IPS-NIHi7 (cell line): ENCODE measurements at regions not wholly inside any gene's neighbourhood (a gene's known extent, or its start where the extent isn't known, plus 50 kb on each side); places are given as distances from the start of the nearest gene placed in this dataset.
"Not testable (repeated sequence)": the region's sequence is repeated elsewhere in the genome, so short reads cannot be mapped to it uniquely, and the experiment has no call there.

Source experiments
- DNase-seq: peaks from one replicate; pipeline ENCODE4 v3.0.0; 2012; ENCODE audit warnings: mixed read lengths; ENCODE audit errors: extremely low spot score

- DNase-seq: no peak
These were observed 1164.5 kb upstream of the CITED2 start for GRCh38 chr6:140538926-140539325.

GRCh38 chr6:140537834-140538705 is 1163.6 kb upstream of the CITED2 start:
- DNase-seq: peak; percentile 33

- DNase-seq: no peak
These were observed 1162.8 kb upstream of the CITED2 start for GRCh38 chr6:140537211-140537610.

GRCh38 chr6:140535511-140535910 is 1161.1 kb upstream of the CITED2 start:
- DNase-seq: no peak

GRCh38 chr6:140533526-140533925 is 1159.1 kb upstream of the CITED2 start:
- no peak for DNase-seq

- DNase-seq: no peak
These were observed 1130.3 kb upstream of the CITED2 start for GRCh38 chr6:140504776-140505175.

DNA sequence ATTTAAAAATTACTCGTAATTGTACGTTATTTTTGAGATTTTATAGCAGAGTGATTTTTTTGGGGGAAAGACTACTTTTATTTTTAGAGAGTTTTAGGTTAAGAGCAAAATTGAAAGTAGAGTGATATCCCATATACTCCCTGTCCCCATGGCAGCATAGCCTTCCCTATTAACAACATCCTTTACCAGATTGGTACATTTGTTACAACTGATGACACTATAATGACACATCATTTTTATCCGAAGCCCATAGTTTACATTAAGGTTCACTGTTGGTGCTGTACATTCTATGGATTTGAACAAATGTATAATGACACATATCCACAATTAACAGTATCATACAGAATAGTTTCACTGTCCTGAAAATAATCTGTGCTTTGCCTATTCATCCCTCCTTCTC is 1126.4 kb upstream of the CITED2 start:
- no peak for DNase-seq

DNA sequence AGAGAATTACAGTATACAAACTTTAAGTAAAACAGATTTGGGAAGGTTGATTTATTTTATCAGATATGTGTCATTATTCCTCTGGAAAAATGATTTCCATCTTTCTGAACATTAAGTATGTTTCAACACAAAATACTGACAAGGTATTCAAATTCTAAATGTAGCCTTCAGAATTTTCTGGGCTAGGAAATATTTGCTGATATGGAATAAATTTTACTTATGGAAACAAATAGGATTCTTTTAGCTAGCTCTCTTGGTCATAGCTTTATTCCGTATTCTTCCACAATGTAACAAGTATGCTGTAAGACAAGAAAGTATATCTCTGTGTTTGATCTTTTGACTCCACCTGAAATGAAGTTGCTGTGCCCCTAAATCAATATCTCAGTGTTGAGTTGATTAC is 1125.2 kb upstream of the CITED2 start:
- DNase-seq: no peak

DNA sequence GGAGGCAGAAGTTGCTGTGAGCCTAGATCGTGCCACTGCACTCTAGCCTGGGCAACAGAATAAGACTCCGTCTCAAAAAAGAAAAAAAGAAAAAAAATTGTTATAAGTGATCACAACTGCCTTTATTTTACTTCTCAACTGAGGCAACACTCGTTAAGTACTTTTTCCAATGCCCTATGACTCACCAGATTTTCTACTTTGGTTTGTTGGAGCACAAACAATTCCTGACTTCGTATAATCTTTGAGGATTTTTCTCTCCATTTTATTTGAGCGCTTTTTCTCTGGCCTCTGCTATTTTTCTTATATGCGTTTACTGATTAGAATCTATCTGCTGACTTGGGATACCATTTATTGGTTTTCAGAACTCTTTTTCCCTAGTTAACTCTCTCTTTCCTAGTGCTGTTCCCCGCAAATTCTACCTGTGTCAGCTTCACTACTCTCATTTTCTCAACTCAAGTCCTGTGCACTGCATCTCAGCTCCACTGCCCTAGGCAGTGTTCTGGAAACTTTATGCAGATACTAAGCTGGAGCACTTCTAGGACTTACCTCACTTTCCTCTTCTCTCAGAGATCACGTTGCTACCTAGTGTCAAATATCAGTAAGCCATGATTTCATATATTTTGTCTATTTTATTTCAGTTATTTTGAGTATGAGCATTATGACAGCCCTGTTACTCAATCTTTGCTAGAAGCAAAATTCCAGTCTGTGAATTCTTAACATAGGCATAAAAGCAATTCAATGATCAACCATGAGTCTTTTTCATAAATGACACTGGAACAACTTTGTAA is 1120.1 kb upstream of the CITED2 start:
- no peak for DNase-seq

- not testable (repeated sequence) for DNase-seq
These were observed 1119.0 kb upstream of the CITED2 start for GRCh38 chr6:140493470-140493869.

DNA sequence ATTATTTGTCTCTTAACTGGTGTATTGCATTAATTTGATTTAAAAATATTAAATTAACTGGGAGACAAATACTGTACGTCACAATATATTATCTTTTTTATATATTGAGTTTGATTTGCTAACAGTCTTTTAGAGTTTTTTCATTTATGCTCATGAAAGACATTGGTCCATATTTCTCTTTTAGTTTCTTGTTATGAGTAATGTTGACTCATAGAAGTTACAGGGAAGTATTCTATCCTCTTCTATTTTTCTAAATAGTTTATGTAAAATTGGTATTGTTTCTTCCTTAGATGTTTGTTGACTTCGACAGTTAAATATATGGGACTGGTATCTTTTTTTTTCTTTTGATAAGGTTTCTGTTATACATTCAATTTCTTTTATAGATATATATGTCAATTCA is 1115.6 kb upstream of the CITED2 start:
- no peak for DNase-seq

GRCh38 chr6:140487586-140487985 is 1113.1 kb upstream of the CITED2 start:
- DNase-seq: no peak

- no peak for DNase-seq
These were observed 1112.3 kb upstream of the CITED2 start for GRCh38 chr6:140486450-140487361.

DNA sequence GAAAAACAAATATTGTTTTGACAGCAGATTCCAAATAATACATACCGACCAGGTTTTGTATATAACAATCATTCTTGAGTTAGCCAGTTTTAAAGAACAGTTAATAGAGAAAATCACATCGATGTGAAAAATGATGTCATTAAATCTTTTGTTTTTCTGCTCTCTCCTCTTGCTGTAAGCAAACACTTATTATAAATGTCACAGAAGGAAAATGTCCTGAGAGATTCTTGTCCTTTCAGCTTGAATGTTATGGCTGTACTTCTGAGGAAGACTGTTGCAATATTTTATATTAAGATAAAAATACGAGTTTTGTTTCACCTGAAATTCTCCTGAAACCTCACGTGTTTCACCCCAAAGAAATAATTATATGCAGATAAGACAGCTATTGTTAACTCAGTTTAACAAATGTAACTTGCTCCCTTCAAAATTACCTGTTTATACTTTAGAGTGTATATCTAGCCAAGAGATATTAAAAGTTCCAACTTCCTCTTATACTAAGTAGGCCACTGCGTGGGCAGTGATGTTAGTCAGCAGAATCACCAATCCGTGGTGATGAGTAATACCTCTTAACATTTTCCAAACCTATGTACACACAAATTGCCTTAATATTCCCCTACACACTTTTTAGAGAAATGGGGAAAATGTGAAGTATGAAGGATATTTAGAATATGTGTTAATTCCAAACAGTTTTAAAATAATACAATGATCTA is 1111.4 kb upstream of the CITED2 start:
- no peak for DNase-seq

- DNase-seq: no peak
These were observed 1106.4 kb upstream of the CITED2 start for GRCh38 chr6:140480852-140481251.

GRCh38 chr6:140478631-140479030 is 1104.2 kb upstream of the CITED2 start:
- DNase-seq: no peak

DNA sequence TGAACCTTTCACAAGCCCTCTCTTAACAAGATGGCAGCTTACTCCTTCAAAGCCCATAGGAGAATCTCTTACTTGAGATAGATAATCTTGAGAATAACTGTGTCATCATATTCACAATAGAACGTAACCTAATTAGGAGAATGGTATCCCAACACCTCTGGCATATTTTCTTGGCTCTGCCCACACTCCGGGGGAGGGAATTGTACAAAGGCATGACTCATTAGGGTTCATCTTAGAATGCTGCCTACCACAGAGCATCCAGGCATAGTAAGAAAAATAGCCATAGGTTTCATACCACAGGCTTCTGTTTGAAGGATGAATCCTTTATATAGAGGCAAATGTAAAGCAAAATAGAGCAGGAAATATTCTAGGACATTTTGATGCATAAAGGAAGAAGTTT is 1100.6 kb upstream of the CITED2 start:
- no peak for DNase-seq

- no peak for DNase-seq
These were observed 1090.3 kb upstream of the CITED2 start for GRCh38 chr6:140464720-140465119.

DNA sequence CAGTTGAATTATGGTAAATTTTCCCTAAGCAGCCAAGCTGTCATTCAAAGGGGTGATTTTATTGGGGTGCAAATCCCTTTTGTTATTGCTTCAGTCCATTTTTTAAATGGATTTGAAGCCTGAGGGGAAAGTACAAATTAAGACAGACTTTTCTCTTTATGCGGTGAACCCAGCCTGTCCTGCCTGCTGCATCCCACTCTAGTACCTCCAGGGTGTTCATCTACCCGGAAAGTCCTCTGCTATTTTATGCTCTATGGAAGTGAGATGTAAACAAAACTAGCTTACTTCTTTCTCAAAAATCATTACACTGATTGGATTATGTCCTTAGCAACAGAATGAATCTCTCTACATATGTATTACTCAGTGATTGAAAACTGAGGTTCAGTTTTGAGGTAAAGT is 1088.9 kb upstream of the CITED2 start:
- DNase-seq: no peak

DNA sequence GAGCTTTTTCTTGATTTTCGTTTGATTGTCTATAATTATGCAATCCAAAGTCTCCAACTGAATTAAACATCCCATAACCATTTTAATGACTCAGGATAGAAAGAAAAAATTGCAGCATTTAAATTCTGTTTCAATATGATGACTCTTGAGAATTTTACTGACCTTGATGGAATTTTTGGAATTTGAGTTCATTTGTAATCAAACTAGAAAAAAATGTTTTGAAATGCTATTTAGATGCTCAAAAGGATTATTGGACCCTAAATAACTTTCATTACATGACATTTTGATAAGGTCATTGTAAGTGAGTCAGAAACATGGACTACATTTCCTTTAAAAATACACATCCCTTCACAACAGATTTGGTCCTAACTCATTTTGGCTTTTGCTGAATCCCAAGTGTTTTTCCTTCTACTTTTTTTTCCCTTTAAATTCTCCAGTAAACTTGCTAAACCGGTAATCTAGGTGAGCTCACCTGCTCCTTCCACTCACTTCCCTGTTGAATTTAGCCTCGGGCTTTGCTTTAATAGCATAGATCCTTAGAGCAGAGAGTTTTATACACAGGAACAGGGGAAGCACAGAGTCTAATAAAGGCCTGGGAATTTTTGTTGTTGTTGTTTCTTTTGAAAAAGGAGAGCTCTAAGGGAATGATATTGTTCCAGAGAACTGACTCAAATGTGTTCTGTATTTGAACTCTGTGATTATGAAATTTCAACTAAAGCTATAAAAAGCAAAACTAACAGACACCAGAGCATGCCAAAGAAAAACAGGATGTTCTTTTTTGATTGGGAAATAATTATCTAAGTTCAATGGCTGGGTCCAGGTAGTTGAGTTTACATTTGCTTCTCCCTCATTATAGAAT is 1088.2 kb upstream of the CITED2 start:
- peak; percentile 28 for DNase-seq
